HepG2 (cell line): ENCODE measurements at regions not wholly inside any gene's neighbourhood (a gene's known extent, or its start where the extent isn't known, plus 50 kb on each side); places are given as distances from the start of the nearest gene placed in this dataset.

Experiments used
- CTCF ChIP-seq: sonication (generic); formaldehyde crosslinking; IDR thresholded peaks from 2 replicates; pipeline ENCODE4 v1.5.0; 2020; ENCODE audit warnings: mild to moderate bottlenecking, missing genetic modification reagents, moderate library complexity
- POLR2A ChIP-seq, 2 experiments: IDR thresholded peaks; 2 replicates each; pipeline ENCODE4 v1.6.1; 2011; ENCODE audit warnings: low read depth in 2 of 2, low read length in 2 of 2, mild to moderate bottlenecking in 1 of 2, moderate library complexity in 1 of 2; ENCODE audit not compliant: insufficient read depth in 1 of 2
- SP1 ChIP-seq, 2 experiments: fragments of 450-650 bp in 1 of 2; sonication (generic) in 1 of 2; formaldehyde crosslinking in 1 of 2; IDR thresholded peaks; 2 replicates each; pipeline versions ENCODE4 v1.4.0 to v1.6.1; 2016 to 2020; ENCODE audit warnings: missing genetic modification reagents in 1 of 2
- ZNF24 ChIP-seq: fragments of 450-650 bp; IDR thresholded peaks from 2 replicates; pipeline ENCODE4 v1.6.1; 2017; ENCODE audit warnings: antibody characterized with exemption, mild to moderate bottlenecking

DNA sequence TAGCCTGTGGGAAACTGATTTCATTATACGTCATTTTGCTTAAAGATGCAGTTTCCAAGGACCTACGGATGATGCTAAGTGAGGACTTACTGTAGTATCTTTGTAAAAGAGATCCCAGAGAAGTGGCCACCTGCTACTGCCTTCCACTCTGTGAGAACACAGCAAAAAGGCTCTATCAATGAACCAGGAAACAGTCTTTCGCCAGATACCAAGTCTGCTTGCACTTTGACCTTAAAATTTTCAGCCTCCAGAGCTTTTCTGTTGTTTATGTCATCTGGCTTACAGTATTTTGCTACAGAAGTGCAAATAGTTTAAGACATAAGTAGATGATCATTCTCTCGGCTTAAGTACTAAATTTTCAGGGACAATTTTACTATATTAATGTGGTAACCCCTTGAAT lies 847.9 kb upstream of the CHAC2 start:
- no peak for TF ChIP-seq POLR2A (IDR thresholded peaks at IDR 0.05; ENCODE audit: insufficient read depth in 1 of 2, low read depth in 2 of 2, low read length in 2 of 2)
- no peak for TF ChIP-seq ZNF24
- no peak for TF ChIP-seq SP1 (IDR thresholded peaks at IDR 0.05)
- no peak for TF ChIP-seq SP1 (CRISPR knock-in tag; IDR thresholded peaks at IDR 0.05)
- no peak for TF ChIP-seq CTCF (CRISPR knock-in tag)
